Gastrocnemius medialis (tissue), 4 donors: ENCODE measurements at regions not wholly inside any gene's neighbourhood (a gene's known extent, or its start where the extent isn't known, plus 50 kb on each side); places are given as distances from the start of the nearest gene placed in this dataset.

ENCODE experiments used
- ATAC-seq, 2 donors: fragments of 150-250 bp; one replicate each; pipeline ENCODE4 v1.9.1; 2016
- DNase-seq, 2 donors: peaks; one replicate each; pipeline ENCODE4 v3.0.0-alpha.2; 2019
- H3K27ac ChIP-seq, 4 donors: fragments of 200-600 bp; sonication (generic); 1 replicate in 1 of 4; 2 replicates in 3 of 4; pipeline ENCODE4 v1.5.1; 2016 to 2018; ENCODE audit warnings: mild to moderate bottlenecking in 2 of 4, moderate library complexity in 1 of 4
- H3K27me3 ChIP-seq, 3 donors: fragments of 200-600 bp; sonication (generic) in 2 of 3; 1 replicate in 1 of 3; 2 replicates in 2 of 3; pipeline versions ENCODE4 v1.5.1 to v1.6.0; 2016 to 2019; ENCODE audit warnings: mild to moderate bottlenecking in 1 of 3, moderate library complexity in 1 of 3
- H3K36me3 ChIP-seq, 2 donors: fragments of 200-600 bp; sonication (generic) in 1 of 2; one replicate each; pipeline ENCODE4 v1.5.1; 2017 to 2018
- H3K4me1 ChIP-seq, 2 donors: fragments of 200-600 bp; sonication (generic) in 1 of 2; one replicate each; pipeline ENCODE4 v1.5.1; 2016 to 2017; ENCODE audit warnings: mild to moderate bottlenecking in 2 of 2
- H3K4me3 ChIP-seq, 4 donors: fragments of 200-600 bp; sonication (generic) in 3 of 4; 1 replicate in 1 of 4; 2 replicates in 3 of 4; pipeline ENCODE4 v1.5.1; 2016 to 2019; ENCODE audit warnings: mild to moderate bottlenecking in 2 of 4
- H3K9me3 ChIP-seq, 3 donors: fragments of 200-600 bp; sonication (generic) in 2 of 3; 1 replicate in 1 of 3; 2 replicates in 2 of 3; pipeline ENCODE4 v1.5.1; 2016 to 2019
- POLR2A ChIP-seq, 2 donors: fragments of 450-650 bp; IDR thresholded peaks; one replicate each; pipeline ENCODE4 v1.6.1; 2017; ENCODE audit warnings: antibody characterized with exemption in 2 of 2, mild to moderate bottlenecking in 2 of 2, moderate library complexity in 2 of 2
- in situ Hi-C, 4 donors: fragments of 200-750 bp; cut with MboI; loops; one replicate each; pipeline versions ENCODE4 v1.15.0 to v1.8.0; 2017; ENCODE audit warnings: low sequenced_read_pairs in 4 of 4
- intact Hi-C: fragments of 100-400 bp; cut with DNase I; formaldehyde crosslinking; loops from one replicate; pipeline ENCODE4 v1.15.1; 2023; ENCODE audit warnings: low total_unique reads
- TF ChIP-seq, protein P1 (sequence below), 5 experiments: fragments of 450-650 bp in 3 of 5; fragments of 200-600 bp in 2 of 5; sonication (generic) in 2 of 5; IDR thresholded peaks in 4 of 5; conservative IDR thresholded peaks in 1 of 5; 1 replicate in 4 of 5; 2 replicates in 1 of 5; pipeline ENCODE4 v1.5.1; 2016 to 2019; ENCODE audit warnings: antibody characterized with exemption in 5 of 5, mild to moderate bottlenecking in 3 of 5, moderate library complexity in 3 of 5

DNA sequence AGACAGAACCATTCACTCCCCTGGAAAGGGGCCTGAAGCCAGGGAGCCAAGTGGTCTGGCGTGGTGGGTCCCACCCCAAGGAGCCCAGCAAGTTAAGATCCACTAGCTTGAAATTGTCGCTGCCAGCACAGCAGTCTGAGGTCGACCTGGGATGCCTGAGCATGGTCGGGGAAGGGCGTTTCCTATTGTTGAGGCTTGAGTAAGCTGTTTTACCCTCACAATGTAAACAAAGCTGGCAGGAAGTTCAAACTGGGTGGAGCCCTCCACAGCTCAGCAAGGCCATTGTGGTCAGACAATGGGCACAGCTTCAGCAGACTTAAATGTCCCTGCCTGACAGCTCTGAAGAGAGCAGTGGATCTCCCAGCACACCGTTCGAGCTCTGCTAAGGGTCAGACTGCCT lies 195.6 kb upstream of the DACH1 start:
- TF ChIP-seq, protein P1, sequence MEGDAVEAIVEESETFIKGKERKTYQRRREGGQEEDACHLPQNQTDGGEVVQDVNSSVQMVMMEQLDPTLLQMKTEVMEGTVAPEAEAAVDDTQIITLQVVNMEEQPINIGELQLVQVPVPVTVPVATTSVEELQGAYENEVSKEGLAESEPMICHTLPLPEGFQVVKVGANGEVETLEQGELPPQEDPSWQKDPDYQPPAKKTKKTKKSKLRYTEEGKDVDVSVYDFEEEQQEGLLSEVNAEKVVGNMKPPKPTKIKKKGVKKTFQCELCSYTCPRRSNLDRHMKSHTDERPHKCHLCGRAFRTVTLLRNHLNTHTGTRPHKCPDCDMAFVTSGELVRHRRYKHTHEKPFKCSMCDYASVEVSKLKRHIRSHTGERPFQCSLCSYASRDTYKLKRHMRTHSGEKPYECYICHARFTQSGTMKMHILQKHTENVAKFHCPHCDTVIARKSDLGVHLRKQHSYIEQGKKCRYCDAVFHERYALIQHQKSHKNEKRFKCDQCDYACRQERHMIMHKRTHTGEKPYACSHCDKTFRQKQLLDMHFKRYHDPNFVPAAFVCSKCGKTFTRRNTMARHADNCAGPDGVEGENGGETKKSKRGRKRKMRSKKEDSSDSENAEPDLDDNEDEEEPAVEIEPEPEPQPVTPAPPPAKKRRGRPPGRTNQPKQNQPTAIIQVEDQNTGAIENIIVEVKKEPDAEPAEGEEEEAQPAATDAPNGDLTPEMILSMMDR (IDR thresholded peaks at IDR 0.05 in 4 of 5, conservative IDR thresholded peaks at IDR 0.05 in 1 of 5) = no peak
- TF ChIP-seq POLR2A (IDR thresholded peaks at IDR 0.05) = no peak
- no peaks in the 10 kb centered on the region for H3K27me3 ChIP-seq
- no peak for ATAC-seq
- no peaks in the 10 kb centered on the region for H3K36me3 ChIP-seq
- in situ Hi-C loops = no loop called here
- no peak overlapping the region for H3K4me3 ChIP-seq
- DNase-seq = no peak
- H3K9me3 ChIP-seq = no peaks in the 10 kb centered on the region
- no peaks in the 10 kb centered on the region for H3K4me1 ChIP-seq
- intact Hi-C loops = no loop called here
- no peak overlapping the region for H3K27ac ChIP-seq

DNA sequence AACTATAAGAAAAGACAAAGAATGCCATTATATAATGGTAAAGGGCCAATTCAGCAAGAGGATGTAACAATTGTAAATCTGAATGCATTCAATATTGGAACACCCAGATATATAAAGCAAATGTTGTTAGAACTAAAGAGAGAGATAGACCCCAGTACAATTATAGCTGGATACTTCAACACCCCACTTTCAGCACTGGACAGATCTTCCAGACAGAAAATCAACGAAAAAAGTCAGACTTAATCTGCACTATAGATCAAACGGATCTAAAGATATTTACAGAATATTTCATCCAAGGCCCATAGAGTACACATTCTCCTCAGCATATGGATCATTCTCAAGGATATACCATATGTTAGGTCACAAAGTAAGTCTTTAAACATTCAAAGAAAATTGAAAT lies 194.6 kb upstream of the DACH1 start:
- no peaks in the 10 kb centered on the region for H3K4me1 ChIP-seq
- DNase-seq (no peak), ATAC-seq (no peak)
- in situ Hi-C loops = no loop called here
- H3K27me3 ChIP-seq = no peaks in the 10 kb centered on the region
- H3K27ac ChIP-seq = no peak overlapping the region
- H3K4me3 ChIP-seq = no peak overlapping the region
- TF ChIP-seq POLR2A (IDR thresholded peaks at IDR 0.05) = no peak
- TF ChIP-seq, protein P1 (IDR thresholded peaks at IDR 0.05 in 4 of 5, conservative IDR thresholded peaks at IDR 0.05 in 1 of 5) = no peak
- intact Hi-C loops = no loop called here
- no peaks in the 10 kb centered on the region for H3K36me3 ChIP-seq
- no peaks in the 10 kb centered on the region for H3K9me3 ChIP-seq

DNA sequence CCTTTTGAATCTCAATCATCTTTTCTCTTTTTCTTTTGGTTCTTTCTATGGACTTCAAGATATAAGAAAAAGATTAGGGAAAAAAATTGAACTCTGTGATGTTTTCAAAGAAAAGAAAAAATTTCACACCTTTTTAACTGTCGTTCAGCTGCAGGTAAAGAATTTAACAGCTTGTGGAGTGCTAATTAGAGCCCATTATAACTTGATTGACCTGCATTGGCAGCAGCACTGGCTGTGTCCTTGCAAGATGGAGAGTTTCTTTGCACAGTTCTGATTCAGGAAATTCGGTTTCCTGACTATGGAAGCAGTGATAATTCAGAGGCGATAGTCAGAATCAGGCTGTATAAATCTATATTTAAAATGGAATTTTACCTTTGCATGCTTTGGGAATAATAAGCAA lies 183.2 kb upstream of the DACH1 start:
- intact Hi-C loops = no loop called here
- Histone ChIP-seq H3K9me3 (no peaks in the 10 kb centered on the region), H3K27me3 (no peaks in the 10 kb centered on the region), H3K36me3 (no peaks in the 10 kb centered on the region), H3K4me1 (no peaks in the 10 kb centered on the region), H3K4me3 (no peak overlapping the region), H3K27ac (no peak overlapping the region)
- ATAC-seq (no peak), DNase-seq (no peak)
- no peak for TF ChIP-seq POLR2A (IDR thresholded peaks at IDR 0.05)
- TF ChIP-seq, protein P1 (IDR thresholded peaks at IDR 0.05 in 4 of 5, conservative IDR thresholded peaks at IDR 0.05 in 1 of 5) = no peak
- in situ Hi-C loops = no loop called here

DNA sequence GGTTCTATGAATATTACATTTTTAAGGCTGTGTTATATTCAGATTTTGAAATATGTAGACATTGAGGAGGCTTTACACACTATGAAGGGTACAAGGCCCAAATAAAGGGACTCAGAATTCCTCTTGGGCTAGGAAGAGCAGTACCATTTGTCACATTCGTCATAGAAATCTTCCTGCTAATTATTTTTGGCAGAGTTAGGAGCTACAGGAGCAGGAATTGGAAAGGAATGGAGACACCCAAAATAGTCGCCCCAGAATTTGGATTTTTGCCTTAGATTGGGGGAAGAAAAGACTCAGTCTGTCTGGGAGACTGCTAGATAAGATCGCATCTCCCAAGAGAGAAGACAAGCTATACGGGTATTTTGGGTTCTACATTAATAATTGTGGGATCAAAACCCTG lies 176.4 kb upstream of the DACH1 start:
- ATAC-seq (no peak), DNase-seq (no peak)
- Histone ChIP-seq H3K9me3 (no peaks in the 10 kb centered on the region), H3K27me3 (no peaks in the 10 kb centered on the region), H3K4me1 (no peaks in the 10 kb centered on the region), H3K27ac (no peak overlapping the region), H3K36me3 (no peaks in the 10 kb centered on the region), H3K4me3 (no peak overlapping the region)
- TF ChIP-seq POLR2A (IDR thresholded peaks at IDR 0.05) = no peak
- TF ChIP-seq, protein P1 (IDR thresholded peaks at IDR 0.05 in 4 of 5, conservative IDR thresholded peaks at IDR 0.05 in 1 of 5) = no peak
- intact Hi-C loops (no loop called here), in situ Hi-C loops (loop anchor here in 1 of 4 donors (10.0 kb wide), 1 partner anchor 59 kb away; no protein-coding TSS in a partner anchor)

DNA sequence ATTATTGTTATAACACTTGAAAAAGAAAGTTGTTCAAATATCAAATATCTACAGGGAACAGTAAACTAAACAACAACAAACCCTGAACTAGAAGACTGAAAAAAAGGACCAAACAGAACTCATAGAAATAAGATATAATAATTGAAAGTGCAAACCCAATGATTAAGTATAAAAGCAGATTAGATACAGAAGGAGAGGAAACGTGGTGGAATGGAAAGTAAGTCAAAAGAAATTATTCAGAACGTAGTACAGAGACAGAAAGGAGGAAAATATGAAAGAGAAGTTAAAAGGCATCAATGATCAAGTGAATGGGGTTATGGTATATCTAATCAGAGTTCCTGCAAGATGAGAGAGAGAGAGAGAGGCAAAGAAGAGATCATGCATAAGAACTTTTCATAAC lies 174.2 kb upstream of the DACH1 start:
- no peak overlapping the region for H3K4me3 ChIP-seq
- no peak for TF ChIP-seq POLR2A (IDR thresholded peaks at IDR 0.05)
- TF ChIP-seq, protein P1 (IDR thresholded peaks at IDR 0.05 in 4 of 5, conservative IDR thresholded peaks at IDR 0.05 in 1 of 5) = no peak
- no peaks in the 10 kb centered on the region for H3K4me1 ChIP-seq
- ATAC-seq = no peak
- H3K27ac ChIP-seq = no peak overlapping the region
- H3K36me3 ChIP-seq = no peaks in the 10 kb centered on the region
- DNase-seq = no peak
- intact Hi-C loops = no loop called here
- in situ Hi-C loops = loop anchor here in 1 of 4 donors (10.0 kb wide), 1 partner anchor 56 kb away; no protein-coding TSS in a partner anchor
- no peaks in the 10 kb centered on the region for H3K27me3 ChIP-seq
- H3K9me3 ChIP-seq = no peaks in the 10 kb centered on the region
